Progenitor cell of endocrine pancreas (in vitro differentiated cells): ENCODE measurements at regions not wholly inside any gene's neighbourhood (a gene's known extent, or its start where the extent isn't known, plus 50 kb on each side); places are given as distances from the start of the nearest gene placed in this dataset.

Experiments
- DNase-seq: peaks from one replicate; pipeline ENCODE4 v3.0.0; 2021; ENCODE audit warnings: low spot score; ENCODE audit not compliant: unreplicated experiment
- H3K27ac Mint-ChIP-seq: 2 replicates; pipeline ENCODE4 v1.8.0; 2021; ENCODE audit warnings: mild to moderate bottlenecking, moderate library complexity, mixed read lengths
- H3K27me3 Mint-ChIP-seq: 2 replicates; pipeline ENCODE4 v1.8.0; 2021; ENCODE audit warnings: mixed read lengths
- H3K36me3 Mint-ChIP-seq: 2 replicates; pipeline ENCODE4 v1.8.0; 2022; ENCODE audit warnings: mixed read lengths; ENCODE audit not compliant: insufficient read depth
- H3K4me1 Mint-ChIP-seq: 2 replicates; pipeline ENCODE4 v1.8.0; 2021; ENCODE audit warnings: low read depth, mixed read lengths
- H3K4me3 Mint-ChIP-seq: 2 replicates; pipeline ENCODE4 v1.8.0; 2021; ENCODE audit warnings: low read depth, mild to moderate bottlenecking, moderate library complexity, mixed read lengths
- H3K9me3 Mint-ChIP-seq: 2 replicates; pipeline ENCODE4 v1.8.0; 2021; ENCODE audit warnings: low read depth, mixed read lengths
- CTCF ChIP-seq: fragments of 200-600 bp; sonication (generic); IDR thresholded peaks from one replicate; pipeline ENCODE4 v1.5.0; 2021; ENCODE audit warnings: antibody characterized with exemption, mild to moderate bottlenecking; ENCODE audit not compliant: unreplicated experiment

DNA sequence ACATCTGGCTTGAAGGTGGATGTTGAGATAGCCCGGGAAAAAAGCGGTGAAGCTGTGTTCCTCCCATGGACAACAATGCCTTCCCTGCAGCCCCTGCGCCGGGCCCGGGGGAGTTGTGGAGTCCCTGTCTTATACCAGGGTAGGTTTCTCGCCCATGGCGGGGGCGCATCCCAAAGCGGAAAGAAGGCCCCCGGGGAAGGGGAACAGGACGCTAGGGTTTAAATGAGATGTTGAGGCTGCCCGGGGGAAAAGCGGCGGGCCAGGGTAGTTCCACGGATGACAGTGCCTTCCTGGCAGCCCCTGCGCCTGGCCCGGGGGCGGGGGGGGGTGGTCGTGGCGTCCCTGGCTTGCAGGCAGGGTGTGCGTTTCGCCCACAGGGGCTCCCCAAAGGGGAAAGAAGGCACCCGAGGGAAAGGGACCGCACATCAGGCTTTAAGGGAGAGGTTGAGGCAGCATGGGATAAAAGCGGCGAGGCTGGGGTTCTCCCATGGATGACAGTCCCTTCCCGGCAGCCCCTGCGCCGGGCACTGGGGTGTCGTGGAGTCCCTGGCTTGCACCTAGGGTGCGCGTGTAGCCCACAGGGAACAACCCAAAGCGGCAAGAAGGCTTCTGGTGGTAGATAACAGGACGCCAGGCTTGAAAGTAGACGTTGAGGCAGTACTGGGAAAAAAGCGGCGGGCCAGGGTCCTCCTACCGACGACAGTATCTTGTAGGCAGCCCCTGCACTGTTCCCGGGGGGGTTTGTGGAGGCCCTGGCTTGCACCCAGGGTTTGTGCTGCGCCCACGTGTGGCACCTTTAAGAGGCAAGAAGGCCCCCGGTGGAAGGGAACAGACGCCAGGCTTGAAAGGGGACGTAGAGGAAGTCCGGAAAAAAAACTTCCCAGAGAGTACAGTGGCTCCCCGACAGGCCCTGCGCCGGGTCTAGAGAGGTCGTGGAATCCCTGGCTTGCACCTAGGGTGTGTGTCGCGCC is 160.8 kb upstream of the ALG10B start:
- no peaks in the 10 kb centered on the region for H3K4me1 Mint-ChIP-seq
- no peak for DNase-seq
- H3K9me3 Mint-ChIP-seq, result peaks cover 17% of the 10 kb centered on the region
- H3K36me3 Mint-ChIP-seq, result peaks cover 2% of the 10 kb centered on the region
- H3K27me3 Mint-ChIP-seq, result no peaks in the 10 kb centered on the region
- no peak for TF ChIP-seq CTCF
- no peak overlapping the region for H3K4me3 Mint-ChIP-seq
- no peak overlapping the region for H3K27ac Mint-ChIP-seq

- no peaks in the 10 kb centered on the region for H3K36me3 Mint-ChIP-seq
- TF ChIP-seq CTCF, result no peak
- H3K27ac Mint-ChIP-seq, result no peak overlapping the region
- DNase-seq, result no peak
- no peaks in the 10 kb centered on the region for H3K4me1 Mint-ChIP-seq
- H3K9me3 Mint-ChIP-seq, result peaks cover 8% of the 10 kb centered on the region
- H3K4me3 Mint-ChIP-seq, result no peak overlapping the region
- no peaks in the 10 kb centered on the region for H3K27me3 Mint-ChIP-seq
Observed at GRCh38 chr12:38156497-38157245, 159.9 kb upstream of the ALG10B start.

GRCh38 chr12:38157274-38157932 is 159.2 kb upstream of the ALG10B start:
- no peaks in the 10 kb centered on the region for H3K4me1 Mint-ChIP-seq
- peaks cover 12% of the 10 kb centered on the region for H3K9me3 Mint-ChIP-seq
- H3K36me3 Mint-ChIP-seq, result peaks cover 3% of the 10 kb centered on the region
- H3K4me3 Mint-ChIP-seq, result no peak overlapping the region
- H3K27me3 Mint-ChIP-seq, result no peaks in the 10 kb centered on the region
- TF ChIP-seq CTCF, result no peak
- DNase-seq, result no peak
- H3K27ac Mint-ChIP-seq, result no peak overlapping the region

DNA sequence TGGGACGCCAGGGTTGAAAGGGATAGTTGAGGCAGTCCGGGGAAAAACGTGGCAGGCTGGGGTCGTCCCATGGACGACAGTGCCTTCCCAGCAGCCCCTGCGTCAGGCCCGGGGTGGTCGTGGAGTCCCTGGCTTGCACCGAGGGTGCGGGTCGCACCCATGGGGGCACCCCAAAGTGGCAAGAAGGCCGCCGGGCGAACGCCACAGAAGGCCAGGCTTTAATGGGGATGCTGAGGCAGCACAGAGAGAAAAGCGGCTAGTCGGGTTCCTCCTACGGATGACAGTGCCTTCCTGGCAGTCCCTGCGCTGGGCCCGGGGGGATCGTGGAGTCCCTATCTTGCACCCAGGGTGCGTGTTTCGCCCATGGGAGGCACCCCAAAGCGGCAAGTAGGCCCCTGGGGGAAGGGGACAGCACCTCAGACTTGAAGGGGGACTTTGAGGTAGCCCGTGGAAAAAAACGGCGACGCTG is 158.6 kb upstream of the ALG10B start:
- Mint-ChIP-seq H3K4me1 (no peaks in the 10 kb centered on the region), H3K27ac (no peak overlapping the region), H3K27me3 (no peaks in the 10 kb centered on the region), H3K36me3 (peaks cover 3% of the 10 kb centered on the region), H3K9me3 (peaks cover 17% of the 10 kb centered on the region), H3K4me3 (no peak overlapping the region)
- no peak for TF ChIP-seq CTCF
- no peak for DNase-seq

- H3K27ac Mint-ChIP-seq, result no peak overlapping the region
- no peak for TF ChIP-seq CTCF
- H3K9me3 Mint-ChIP-seq, result peaks cover 20% of the 10 kb centered on the region
- H3K4me3 Mint-ChIP-seq, result no peak overlapping the region
- no peaks in the 10 kb centered on the region for H3K27me3 Mint-ChIP-seq
- H3K4me1 Mint-ChIP-seq, result no peaks in the 10 kb centered on the region
- DNase-seq, result no peak
- peaks cover 3% of the 10 kb centered on the region for H3K36me3 Mint-ChIP-seq
Observed at GRCh38 chr12:38158428-38159091, 158.0 kb upstream of the ALG10B start.
